OCI-LY1 (cell line): ENCODE measurements at regions not wholly inside any gene's neighbourhood (a gene's known extent, or its start where the extent isn't known, plus 50 kb on each side); places are given as distances from the start of the nearest gene placed in this dataset.

Experiments
- H2AFZ ChIP-seq: fragments of 200-600 bp; sonication (generic), shearing (Covaris generic); 2 replicates; pipeline ENCODE4 v1.6.0; 2014; ENCODE audit warnings: antibody characterized with exemption, mild to moderate bottlenecking, low read length
- H3F3A ChIP-seq: fragments of 200-600 bp; sonication (generic), shearing (Covaris generic); 2 replicates; pipeline ENCODE4 v1.6.0; 2014; ENCODE audit warnings: mild to moderate bottlenecking, antibody characterized with exemption, low read length, moderate library complexity; ENCODE audit not compliant: insufficient read depth
- H3K27ac ChIP-seq: fragments of 200-600 bp; sonication (generic); 2 replicates; pipeline ENCODE4 v1.5.1; 2014; ENCODE audit warnings: low read length, mixed run types, mild to moderate bottlenecking, low read depth; ENCODE audit not compliant: poor library complexity, severe bottlenecking
- H3K27me3 ChIP-seq: fragments of 200-600 bp; sonication (generic); 2 replicates; pipeline ENCODE4 v1.6.0; 2014; ENCODE audit warnings: antibody characterized with exemption, mild to moderate bottlenecking, low read length, moderate library complexity; ENCODE audit not compliant: insufficient read depth
- H3K36me3 ChIP-seq: fragments of 200-600 bp; sonication (generic); 2 replicates; pipeline ENCODE4 v1.6.1; 2014; ENCODE audit warnings: mild to moderate bottlenecking, antibody characterized with exemption, low read length, moderate library complexity, mixed read lengths; ENCODE audit not compliant: insufficient read depth
- H3K4me1 ChIP-seq: fragments of 200-600 bp; sonication (generic); 2 replicates; pipeline ENCODE4 v1.5.1; 2014; ENCODE audit warnings: mild to moderate bottlenecking, low read length, moderate library complexity; ENCODE audit not compliant: insufficient read depth, severe bottlenecking
- H3K4me2 ChIP-seq: fragments of 200-600 bp; sonication (generic), shearing (Covaris generic); 2 replicates; pipeline ENCODE4 v1.6.1; 2014; ENCODE audit warnings: low read length
- H3K4me3 ChIP-seq: fragments of 200-600 bp; sonication (generic); 2 replicates; pipeline ENCODE4 v1.5.1; 2014; ENCODE audit warnings: low read length, low read depth, mild to moderate bottlenecking, mixed read lengths; ENCODE audit not compliant: poor library complexity, severe bottlenecking
- H3K79me2 ChIP-seq: fragments of 200-600 bp; shearing (Covaris generic); 2 replicates; pipeline ENCODE4 v1.6.1; 2016; ENCODE audit warnings: mixed run types, low read length, mixed read lengths; ENCODE audit not compliant: insufficient read depth
- H3K9ac ChIP-seq: fragments of 200-600 bp; sonication (generic), shearing (Covaris generic); 2 replicates; pipeline ENCODE4 v1.6.1; 2014; ENCODE audit warnings: mild to moderate bottlenecking, low read length, mixed read lengths
- H3K9me2 ChIP-seq: fragments of 200-600 bp; sonication (generic), shearing (Covaris generic); 2 replicates; pipeline ENCODE4 v1.6.1; 2014; ENCODE audit warnings: low read depth, mild to moderate bottlenecking, low read length, mixed read lengths
- H3K9me3 ChIP-seq: fragments of 200-600 bp; shearing (Covaris generic); 2 replicates; pipeline ENCODE4 v1.6.1; 2014; ENCODE audit warnings: low read length, mixed read lengths
- H4K20me1 ChIP-seq: fragments of 200-600 bp; sonication (generic), shearing (Covaris generic); 2 replicates; pipeline ENCODE4 v1.6.0; 2016; ENCODE audit warnings: mild to moderate bottlenecking, low read length; ENCODE audit not compliant: insufficient read depth
- EZH2 ChIP-seq: fragments of 200-600 bp; sonication (generic), shearing (Covaris generic); IDR thresholded peaks from 2 replicates; pipeline ENCODE4 v1.8.0; 2017; ENCODE audit warnings: borderline replicate concordance, mixed run types, mild to moderate bottlenecking, antibody characterized with exemption, low read length, moderate library complexity, mixed read lengths
- TF ChIP-seq, protein P1 (sequence below): fragments of 200-600 bp; sonication (generic), shearing (Covaris generic); IDR thresholded peaks from 2 replicates; pipeline ENCODE4 v1.5.1; 2017; ENCODE audit warnings: mild to moderate bottlenecking, antibody characterized with exemption, low read length, moderate library complexity, mixed read lengths

DNA sequence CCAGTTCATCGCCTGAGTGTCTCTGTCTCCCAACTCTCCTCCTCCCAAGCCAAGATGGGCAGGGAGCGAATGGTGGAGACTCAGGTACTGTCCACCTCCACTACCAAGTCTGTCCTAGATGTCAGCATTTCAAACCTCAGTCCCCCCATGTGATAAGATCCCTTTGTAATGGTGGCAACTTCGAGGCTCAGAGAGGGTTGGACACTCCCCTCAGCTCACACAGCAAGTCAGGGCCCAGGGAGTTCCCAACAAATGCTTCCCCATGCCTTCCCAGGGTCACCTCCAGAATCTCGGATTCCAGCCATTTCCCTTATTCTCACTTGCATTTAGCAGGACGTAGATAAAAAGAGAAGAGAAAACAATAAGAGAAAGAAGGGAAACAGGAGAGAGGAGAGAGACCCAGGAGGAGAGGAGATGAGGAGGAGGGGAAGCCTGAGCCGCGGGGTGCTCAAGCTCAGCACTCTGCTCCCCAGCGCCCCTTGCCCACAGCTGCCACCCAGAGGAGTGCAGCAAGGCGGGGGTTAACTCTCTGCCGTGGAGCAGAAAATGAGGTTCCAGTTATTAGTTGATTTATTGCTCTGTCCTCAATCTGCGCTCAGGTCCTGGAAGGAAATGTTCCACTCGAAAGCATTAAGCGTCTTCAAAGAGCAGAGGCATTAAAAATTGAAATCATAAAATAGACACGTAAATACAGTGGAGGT lies 84.1 kb upstream of the LINGO1 start:
- H3K27ac ChIP-seq = no peak overlapping the region
- TF ChIP-seq EZH2 = no peak
- TF ChIP-seq, protein P1, sequence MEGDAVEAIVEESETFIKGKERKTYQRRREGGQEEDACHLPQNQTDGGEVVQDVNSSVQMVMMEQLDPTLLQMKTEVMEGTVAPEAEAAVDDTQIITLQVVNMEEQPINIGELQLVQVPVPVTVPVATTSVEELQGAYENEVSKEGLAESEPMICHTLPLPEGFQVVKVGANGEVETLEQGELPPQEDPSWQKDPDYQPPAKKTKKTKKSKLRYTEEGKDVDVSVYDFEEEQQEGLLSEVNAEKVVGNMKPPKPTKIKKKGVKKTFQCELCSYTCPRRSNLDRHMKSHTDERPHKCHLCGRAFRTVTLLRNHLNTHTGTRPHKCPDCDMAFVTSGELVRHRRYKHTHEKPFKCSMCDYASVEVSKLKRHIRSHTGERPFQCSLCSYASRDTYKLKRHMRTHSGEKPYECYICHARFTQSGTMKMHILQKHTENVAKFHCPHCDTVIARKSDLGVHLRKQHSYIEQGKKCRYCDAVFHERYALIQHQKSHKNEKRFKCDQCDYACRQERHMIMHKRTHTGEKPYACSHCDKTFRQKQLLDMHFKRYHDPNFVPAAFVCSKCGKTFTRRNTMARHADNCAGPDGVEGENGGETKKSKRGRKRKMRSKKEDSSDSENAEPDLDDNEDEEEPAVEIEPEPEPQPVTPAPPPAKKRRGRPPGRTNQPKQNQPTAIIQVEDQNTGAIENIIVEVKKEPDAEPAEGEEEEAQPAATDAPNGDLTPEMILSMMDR = no peak
- H3K79me2 ChIP-seq = no peaks in the 10 kb centered on the region
- H2AFZ ChIP-seq = no peak overlapping the region
- H4K20me1 ChIP-seq = no peaks in the 10 kb centered on the region
- no peaks in the 10 kb centered on the region for H3K9me3 ChIP-seq
- no peaks in the 10 kb centered on the region for H3K36me3 ChIP-seq
- H3K4me2 ChIP-seq = no peak overlapping the region
- H3K9me2 ChIP-seq = no peaks in the 10 kb centered on the region
- H3F3A ChIP-seq = no peaks in the 10 kb centered on the region
- H3K4me3 ChIP-seq = no peak overlapping the region
- H3K27me3 ChIP-seq = no peaks in the 10 kb centered on the region; the same call in 1 of the 2 replicates
- no peaks in the 10 kb centered on the region for H3K4me1 ChIP-seq
- no peak overlapping the region for H3K9ac ChIP-seq

DNA sequence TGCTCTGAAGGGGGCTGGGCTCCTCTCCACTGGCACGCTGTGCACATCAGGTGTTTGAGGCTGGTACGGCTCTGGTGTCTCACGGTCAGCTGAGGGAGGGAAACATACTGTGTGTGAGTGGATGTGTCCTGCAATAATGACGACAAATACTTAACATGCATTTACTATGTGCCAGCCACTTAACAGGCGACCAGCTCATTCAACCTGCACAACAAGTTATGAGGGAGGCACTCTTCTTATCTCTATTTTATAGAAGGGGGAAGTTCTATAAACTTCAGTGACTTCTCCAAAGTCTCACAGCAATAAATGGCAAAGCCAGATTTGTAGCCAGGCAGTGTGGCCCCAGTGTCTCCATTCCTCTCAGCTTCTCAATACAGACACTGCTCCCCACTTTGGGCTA lies 83.1 kb upstream of the LINGO1 start:
- Histone ChIP-seq H3F3A (no peaks in the 10 kb centered on the region), H3K27me3 (no peaks in the 10 kb centered on the region; the same call in 1 of the 2 replicates), H3K36me3 (no peaks in the 10 kb centered on the region), H3K9me3 (no peaks in the 10 kb centered on the region), H3K9ac (no peak overlapping the region), H3K4me3 (no peak overlapping the region), H2AFZ (no peak overlapping the region), H3K4me2 (no peak overlapping the region), H3K4me1 (no peaks in the 10 kb centered on the region), H3K79me2 (no peaks in the 10 kb centered on the region), H4K20me1 (no peaks in the 10 kb centered on the region), H3K27ac (no peak overlapping the region), H3K9me2 (no peaks in the 10 kb centered on the region)
- TF ChIP-seq, protein P1 = no peak
- TF ChIP-seq EZH2 = no peak

DNA sequence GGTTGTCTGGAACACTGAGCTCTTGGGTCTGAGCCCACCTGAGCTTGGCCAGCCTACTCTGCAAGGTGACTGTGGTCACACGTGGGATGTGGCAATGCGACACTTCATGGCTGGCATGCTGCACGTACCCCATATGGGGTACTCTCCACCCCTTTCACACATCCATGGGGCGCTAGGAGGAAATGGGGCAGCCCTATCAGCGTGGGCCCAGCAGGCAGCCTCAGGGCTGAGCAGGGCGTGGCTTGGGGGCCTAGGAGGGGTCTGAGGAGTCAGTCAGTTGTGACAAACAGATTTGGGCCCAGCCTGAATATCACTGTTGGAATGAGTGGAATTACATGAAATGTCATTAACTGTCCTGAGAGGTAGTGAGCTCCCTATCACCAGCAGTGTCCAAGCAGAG lies 82.3 kb upstream of the LINGO1 start:
- H3K9ac ChIP-seq = no peak overlapping the region
- H3K4me1 ChIP-seq = no peaks in the 10 kb centered on the region
- H3K79me2 ChIP-seq = no peaks in the 10 kb centered on the region
- H3K9me3 ChIP-seq = no peaks in the 10 kb centered on the region
- H4K20me1 ChIP-seq = no peaks in the 10 kb centered on the region
- no peak overlapping the region for H3K27ac ChIP-seq
- no peaks in the 10 kb centered on the region for H3F3A ChIP-seq
- no peak overlapping the region for H3K4me3 ChIP-seq
- TF ChIP-seq, protein P1 = no peak
- TF ChIP-seq EZH2 = no peak
- H3K36me3 ChIP-seq = no peaks in the 10 kb centered on the region
- H3K4me2 ChIP-seq = no peak overlapping the region
- H3K9me2 ChIP-seq = no peaks in the 10 kb centered on the region
- H3K27me3 ChIP-seq = no peaks in the 10 kb centered on the region; the same call in 1 of the 2 replicates
- H2AFZ ChIP-seq = no peak overlapping the region
